Midbrain (tissue), 1 donor: ENCODE measurements at regions not wholly inside any gene's neighbourhood (a gene's known extent, or its start where the extent isn't known, plus 50 kb on each side); places are given as distances from the start of the nearest gene placed in this dataset.

Source experiments
- DNase-seq: peaks from one replicate; lab custom pipeline; 2025; lab: John Stamatoyannopoulos, UW

DNA sequence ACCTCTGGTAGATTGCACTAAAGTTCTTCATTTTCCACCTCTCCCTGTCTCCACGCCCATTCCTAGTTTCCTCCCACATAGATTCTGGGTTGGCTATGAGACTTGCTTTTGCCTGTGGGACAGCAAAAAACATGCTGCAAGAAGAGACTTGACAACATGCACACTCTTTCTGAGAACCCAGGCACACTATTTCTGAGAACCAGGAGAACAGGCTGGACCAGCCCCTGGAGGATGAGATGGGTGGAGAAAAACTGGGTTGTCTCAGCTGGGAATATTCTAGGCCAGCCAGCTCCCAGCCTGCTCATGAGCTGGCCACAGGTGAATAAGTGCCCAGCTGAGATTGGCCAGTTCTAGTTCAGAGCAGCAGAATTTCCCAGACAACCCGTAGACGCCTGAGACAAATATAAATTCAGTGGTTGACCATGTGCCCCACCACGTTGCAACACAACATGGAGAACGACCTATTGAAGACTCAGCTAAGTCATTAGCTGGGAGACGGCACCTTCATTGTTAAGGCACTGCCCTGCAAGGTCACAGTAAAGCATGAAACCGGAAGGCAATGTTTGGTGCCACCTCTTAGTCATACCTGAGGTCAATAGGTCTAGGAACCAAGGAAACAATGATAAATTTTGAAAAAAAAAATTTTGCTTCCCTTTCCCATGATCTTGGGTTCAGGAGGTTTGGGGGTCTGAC, 92.7 kb upstream of the AKR1E2 start:
- DNase-seq: no peak

GRCh38 chr10:4730998-4731397, 95.0 kb upstream of the AKR1E2 start:
- DNase-seq: no peak

DNA sequence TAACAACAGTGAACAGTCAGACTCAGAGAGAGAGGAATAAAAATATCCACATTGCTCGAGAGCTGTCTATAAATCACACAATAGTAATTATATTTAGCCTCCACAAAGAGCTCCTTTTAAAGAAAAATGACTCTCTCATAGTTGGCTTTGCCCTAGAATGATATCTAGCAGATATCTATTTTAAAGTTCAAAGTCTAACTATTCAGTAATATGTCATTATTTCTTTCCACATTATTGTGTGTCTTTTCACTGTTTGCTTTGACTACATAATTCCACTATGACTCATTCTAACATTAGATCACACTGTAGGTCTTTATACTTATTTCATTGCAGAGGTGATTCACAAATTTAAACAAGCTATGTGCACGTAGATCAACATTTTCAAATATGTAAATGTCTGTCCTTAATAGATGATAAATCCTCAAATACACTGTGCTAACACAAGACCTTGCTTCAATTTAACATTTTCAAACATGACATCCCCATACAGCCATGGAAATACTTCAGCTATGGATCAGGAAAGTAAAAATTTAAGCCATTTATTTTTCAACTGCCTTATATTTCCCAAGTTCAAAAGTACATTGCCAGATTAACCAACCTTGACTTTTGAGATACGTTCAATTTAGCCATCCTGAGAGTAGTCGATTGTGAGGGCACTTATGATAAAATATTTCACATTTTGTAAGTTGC, 99.9 kb upstream of the AKR1E2 start:
- no peak for DNase-seq

GRCh38 chr10:4723860-4724259, 102.1 kb upstream of the AKR1E2 start:
- DNase-seq: no peak

DNA sequence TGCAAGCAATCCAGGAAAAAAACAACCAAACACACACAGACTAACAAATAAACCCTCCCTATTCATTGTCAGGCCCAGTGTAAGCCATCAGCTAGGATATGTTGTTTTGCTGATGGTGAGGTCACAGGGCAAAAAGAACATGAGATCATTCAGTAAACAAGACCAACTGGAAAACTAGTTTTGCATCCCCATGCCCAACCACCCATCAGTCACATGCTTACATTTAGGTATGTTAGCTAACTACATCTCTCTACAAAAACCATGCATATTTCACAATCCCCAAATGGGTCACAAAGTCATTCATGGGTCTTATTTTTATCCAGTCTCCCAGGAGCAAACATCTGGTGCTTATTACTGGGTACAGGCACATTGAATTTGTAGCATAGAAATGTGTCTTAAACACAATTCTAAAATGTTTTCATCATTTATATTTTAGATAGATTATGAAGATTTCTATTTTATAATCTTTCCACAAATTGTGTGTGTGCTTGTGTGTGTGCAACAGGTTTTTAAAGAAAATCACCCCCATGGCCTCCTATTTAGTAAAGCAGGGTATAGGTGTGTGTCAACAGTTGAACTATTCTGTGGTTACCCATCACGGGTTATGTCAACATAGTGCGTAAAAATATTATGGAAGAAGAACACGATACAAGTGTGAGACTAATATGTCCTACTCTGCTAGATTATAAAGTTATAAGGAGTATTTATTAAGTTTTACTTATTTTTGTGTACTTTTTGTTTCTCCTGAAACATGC, 103.8 kb upstream of the AKR1E2 start:
- DNase-seq: no peak

DNA sequence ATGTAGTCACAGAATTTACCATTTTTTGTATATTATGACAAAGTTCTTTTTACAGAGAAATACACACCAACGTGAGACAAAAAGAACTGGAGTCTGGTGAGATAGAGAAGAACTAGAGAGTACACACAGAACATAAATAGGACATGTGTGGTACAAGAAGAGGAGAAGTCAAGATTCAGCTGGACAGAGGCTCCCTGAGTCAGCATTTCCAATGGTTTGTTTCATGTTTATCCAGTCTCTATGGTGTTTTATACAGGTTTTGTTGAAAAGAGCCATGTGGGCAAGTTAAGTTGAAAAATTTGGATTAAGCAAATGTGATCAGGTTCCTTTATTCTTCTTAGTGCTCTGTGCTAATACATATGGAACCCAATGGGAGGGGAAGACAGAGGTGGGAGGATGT, 105.5 kb upstream of the AKR1E2 start:
- DNase-seq: no peak

GRCh38 chr10:4719671-4720070, 106.3 kb upstream of the AKR1E2 start:
- DNase-seq: no peak

DNA sequence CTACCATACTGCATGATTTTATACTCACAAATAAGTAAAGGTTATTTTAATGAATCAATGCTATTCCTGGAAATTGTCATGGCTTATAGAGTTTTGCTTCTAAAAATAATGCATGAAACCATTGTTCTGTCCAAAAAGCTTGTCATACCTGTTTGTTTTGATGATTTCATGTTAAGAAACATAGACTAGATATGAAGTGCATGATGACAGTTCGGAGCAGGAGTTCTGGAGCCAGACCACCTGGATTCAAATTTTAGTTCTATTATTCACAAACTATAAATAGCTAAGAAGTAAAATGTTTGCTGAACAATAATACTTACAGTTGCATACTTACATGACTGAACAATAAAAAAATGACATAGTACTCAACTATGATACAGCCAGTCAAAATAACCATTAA, 107.0 kb upstream of the AKR1E2 start:
- DNase-seq: no peak

DNA sequence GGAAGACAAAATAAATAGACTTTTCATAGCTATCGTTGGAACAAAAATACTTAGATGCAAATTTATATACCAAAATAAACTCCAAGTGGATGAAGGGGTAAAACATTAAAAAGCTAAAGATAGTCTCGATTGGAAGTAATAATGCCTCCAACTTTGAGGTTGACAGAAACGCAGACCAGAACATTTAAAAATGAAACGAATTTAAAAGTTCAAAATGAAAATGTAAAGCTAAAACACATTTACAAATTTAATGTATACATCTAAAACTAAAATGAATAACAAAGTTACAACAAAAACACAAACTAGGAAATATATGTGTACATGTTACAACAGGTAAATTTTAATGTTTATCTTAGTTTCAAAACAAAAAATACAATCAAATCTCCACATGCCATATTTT, 107.5 kb upstream of the AKR1E2 start:
- DNase-seq: no peak

DNA sequence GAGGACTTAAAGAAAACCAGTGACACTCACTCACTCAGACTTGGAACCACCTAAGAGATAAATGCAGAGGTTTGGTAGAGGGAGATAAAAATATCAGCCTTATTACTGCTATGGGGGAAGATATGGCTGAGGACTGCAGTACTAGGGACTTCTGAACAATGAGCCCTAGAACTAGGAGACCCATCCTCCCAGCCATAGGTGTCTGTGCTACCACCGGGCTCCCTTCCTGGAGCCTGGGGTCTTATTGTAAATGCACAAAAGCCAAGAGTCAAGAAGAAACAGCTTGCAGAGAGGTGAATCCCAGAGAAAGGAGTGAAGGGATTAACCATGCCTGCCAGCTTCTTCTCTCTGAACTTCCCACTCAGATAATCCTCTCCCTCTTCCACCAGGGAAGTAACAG, 108.3 kb upstream of the AKR1E2 start:
- no peak for DNase-seq

GRCh38 chr10:4710858-4711257, 115.1 kb upstream of the AKR1E2 start:
- DNase-seq: no peak

GRCh38 chr10:4708123-4708759, 117.8 kb upstream of the AKR1E2 start:
- no peak for DNase-seq

GRCh38 chr10:4707221-4707620, 118.8 kb upstream of the AKR1E2 start:
- no peak for DNase-seq

DNA sequence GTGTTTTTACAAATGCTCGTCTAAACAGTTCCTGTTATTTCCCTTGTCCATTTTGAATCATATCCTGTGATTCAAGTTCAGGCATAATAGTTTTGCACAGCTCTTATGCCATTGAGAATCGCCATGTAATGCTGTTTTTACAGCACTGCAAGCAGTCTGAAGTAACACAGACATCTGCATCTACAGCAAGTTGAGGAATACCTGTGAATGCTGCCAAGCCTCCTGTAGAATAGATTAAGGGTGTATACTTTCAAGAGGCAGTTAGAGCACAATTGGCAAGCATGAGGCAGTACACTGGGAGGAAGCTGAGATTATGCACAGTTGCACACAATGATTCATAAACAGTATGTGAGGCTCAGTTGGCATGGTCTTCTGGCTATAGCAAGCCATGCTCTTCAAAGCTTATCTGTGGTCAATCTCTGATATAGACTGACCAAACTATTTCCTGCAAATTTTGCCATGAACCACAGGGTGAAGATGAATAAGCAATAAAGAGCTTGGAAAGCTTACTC, 121.9 kb upstream of the AKR1E2 start:
- no peak for DNase-seq

- DNase-seq: no peak
Observed at GRCh38 chr10:4701016-4701415, 125.0 kb upstream of the AKR1E2 start.

DNA sequence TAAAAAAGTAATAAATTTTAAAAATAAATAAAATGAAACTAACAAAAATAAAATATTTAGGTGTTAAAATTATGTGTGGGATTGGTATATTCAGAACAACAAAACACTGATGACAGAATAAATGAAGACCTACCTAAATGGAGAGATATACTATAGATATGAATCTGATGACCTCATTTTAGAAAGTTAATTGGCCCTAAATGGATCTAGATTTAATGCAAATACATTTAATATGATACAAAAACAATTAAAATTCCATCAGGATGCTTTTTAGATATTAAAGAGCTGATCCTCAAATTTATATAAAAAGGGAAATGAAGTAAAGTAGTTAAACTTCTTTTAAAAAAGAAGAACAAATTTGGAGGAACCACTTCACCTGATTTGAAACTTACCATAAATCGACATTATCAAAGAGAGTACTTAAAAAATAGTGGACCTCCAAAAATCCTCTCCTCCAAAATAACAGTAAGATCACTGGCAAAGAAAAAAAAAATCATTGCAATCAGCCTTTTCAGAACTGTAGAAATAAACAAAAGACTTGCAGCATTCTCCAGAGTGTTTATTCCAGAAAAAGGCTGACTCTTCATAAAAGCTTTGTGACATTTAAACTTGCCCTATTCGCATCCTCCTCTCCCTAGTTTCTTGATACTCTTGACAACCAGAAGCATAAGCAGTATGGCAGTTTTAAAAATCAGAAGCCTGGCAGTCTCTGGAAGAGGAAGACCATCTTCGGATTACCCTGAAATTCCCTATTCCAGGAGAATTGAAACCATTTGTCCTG, 125.9 kb upstream of the AKR1E2 start:
- DNase-seq: no peak

DNA sequence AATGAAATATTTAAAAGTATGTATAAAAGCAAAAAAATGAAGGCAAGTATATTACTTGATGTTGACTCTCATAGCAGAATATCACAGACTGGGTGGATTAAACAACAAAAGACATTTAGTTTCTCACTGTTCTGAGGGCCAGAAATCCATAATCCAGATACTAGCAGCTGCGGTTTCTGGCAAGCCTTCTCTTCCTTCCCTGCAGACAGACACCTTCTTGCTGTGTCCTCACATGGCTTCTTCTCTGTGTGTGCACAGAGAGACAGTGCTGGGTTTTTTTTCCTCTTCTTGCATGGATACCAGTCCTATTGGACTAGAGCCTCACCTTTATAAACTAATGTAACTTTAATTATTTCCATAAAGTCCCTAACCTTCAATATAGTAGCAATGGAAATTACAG, 127.9 kb upstream of the AKR1E2 start:
- DNase-seq: no peak

- DNase-seq: no peak
Observed at GRCh38 chr10:4696186-4696585, 129.8 kb upstream of the AKR1E2 start.

GRCh38 chr10:4693967-4694366, 132.0 kb upstream of the AKR1E2 start:
- no peak for DNase-seq

GRCh38 chr10:4692206-4692605, 133.8 kb upstream of the AKR1E2 start:
- no peak for DNase-seq

GRCh38 chr10:4691776-4692175, 134.2 kb upstream of the AKR1E2 start:
- no peak for DNase-seq

DNA sequence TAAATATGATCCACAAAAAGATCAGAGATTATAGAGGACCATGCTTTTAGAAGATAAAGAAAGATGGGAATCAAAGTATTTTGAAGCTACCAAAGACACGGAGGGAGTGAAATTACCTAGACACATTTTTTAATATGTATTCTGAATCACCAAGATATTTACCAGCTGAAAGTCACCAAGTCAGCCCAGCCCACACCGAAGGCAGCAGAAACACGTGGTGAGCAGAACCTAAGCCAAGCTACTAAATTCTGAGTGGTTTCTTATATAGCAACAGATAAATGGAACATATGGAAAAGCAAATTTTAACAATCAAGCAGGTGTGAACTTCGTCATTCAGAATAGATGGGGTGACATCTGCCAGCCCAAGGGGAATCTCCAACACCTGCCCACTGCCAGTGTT, 134.7 kb upstream of the AKR1E2 start:
- DNase-seq: no peak
